Stimulated activated CD4-positive, alpha-beta T cell treated with anti-CD3 and anti-CD28 coated beads, Interleukin-2, amount 100 ng/mL, for 4 hours (primary cell): ENCODE measurements at regions not wholly inside any gene's neighbourhood (a gene's known extent, or its start where the extent isn't known, plus 50 kb on each side); places are given as distances from the start of the nearest gene placed in this dataset.

Experiments used
- DNase-seq: peaks from one replicate; pipeline ENCODE4 v3.0.0-alpha.2; 2020; ENCODE audit warnings: low read depth

DNA sequence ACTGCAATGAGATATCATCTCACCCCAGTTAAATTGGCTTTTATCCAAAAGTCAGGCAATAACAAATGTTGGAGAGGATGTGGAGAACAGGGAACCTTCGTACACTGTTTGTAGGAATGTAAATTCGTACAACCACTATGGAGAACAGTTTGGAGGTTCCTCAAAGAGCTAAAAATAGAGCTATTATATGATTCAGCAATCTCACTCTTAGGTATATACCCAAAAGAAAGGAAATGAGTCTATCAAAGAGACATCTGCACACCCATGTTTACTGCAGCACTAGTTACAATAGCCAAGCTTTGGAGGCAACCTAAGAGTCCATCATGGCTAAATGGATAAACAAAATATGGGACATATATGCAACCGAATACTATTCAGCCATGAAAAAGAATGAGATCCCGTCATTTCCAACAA lies 68.0 kb upstream of the HES1 start:
- no peak for DNase-seq

DNA sequence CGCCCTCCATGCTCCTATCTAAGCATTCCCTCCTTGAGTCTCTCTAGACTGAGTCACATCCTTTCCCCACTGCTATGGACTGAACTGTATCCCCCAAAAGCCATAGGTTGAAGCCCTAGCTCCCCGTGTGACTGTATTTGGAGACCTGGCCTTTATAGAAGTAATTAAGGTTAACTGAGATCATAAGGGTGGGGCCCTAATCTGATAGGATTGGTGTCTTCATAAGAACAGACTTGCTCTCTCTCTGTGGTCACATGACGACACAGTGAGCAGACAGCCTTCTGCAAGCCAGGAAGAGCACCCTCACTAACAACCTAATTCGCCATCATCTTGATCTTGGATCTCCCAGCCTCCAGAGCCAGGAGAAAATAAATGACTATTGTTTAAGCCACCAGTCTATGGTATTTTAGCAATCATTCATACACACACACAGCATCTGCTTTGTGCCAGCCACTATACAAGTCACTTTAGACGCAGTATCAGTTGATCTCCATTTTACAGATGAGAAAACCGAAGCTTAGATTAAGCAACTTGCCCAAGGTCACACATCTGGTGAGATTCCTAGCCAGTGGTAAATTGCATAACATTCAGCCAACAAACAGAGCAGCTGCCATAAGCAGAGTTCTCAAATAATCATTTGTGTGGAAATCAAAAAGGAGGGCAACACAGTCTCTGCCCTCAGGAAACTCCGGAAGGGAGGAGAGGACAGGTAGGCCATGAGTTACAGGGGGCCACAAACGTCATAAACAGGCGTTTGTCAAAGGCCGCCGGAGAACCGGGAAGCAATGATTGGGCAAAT lies 66.3 kb upstream of the HES1 start:
- no peak for DNase-seq

DNA sequence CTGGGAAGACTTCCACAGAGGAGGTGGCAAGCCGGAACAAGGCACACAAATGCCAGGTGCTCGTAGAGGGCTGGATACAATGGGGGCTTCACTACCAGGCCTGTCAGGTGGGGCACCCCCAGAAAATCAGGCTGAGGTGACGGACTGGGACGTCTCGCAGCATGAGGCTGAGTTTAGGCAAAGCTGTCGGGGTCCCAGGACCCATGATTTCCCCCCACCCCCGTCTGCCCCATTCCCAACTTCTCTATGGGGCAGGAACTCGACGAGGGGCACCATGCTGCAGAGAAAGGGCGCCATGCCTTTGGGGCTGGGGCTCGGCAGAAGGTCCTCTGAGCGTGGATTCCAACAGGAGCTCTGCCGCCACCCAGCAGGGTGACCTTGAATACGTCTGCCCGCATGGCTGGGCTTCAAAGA lies 65.7 kb upstream of the HES1 start:
- DNase-seq, result no peak

DNA sequence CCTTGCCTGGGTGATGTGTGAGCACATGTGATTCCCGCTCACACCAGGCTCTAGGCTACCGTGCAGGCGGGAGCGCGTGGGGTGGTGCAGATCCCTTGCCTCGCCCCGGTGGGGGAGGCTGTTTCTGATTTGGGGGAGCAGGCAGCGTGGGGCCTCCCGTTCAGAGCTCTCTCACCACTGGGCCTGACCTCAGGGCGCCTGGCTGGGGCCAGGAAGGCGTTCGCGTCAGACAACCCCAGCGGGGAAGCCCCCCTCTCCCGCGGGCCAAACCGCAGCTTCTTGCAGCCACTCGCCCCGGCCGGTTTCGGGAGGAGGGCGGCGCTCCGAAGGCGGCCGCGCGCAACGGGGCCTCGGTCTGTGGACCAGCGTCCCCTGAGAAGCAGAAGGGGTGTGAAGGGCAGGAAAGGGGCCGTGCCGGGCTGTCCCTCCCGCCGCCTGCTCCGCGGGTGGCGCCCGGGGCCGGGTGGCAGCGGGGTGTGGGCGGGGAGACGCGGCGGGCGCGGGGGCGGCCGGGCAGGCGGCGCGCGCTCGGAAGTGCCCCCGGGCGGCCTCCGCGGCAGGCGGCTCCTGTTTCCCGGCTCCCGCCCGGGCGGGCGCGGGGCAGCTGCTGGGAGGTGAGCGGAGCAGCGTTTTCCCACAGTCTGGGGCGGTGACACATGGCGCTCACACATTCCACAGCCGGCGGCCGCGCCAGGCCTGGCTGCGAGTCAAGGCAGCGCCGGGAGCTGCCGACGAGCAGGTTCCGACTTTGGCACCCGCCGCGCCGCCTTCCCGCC lies 65.1 kb upstream of the HES1 start:
- peak; percentile 55 for DNase-seq

DNA sequence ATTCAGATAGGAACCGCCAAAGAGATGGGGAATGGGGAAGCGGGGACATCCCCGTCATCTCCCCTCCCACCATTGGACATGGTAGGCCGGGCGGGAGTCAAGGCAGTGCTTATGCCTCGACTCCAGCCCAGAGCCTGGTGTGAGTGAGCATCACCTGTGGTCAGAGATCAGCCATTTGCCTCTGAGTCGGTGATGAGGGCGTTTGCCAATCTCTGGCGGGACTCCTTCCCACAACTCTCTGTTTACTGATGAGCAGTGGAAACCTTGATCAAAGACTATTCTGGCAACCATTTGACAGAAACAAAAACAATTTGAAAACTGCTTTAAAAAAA lies 63.9 kb upstream of the HES1 start:
- DNase-seq, result no peak

DNA sequence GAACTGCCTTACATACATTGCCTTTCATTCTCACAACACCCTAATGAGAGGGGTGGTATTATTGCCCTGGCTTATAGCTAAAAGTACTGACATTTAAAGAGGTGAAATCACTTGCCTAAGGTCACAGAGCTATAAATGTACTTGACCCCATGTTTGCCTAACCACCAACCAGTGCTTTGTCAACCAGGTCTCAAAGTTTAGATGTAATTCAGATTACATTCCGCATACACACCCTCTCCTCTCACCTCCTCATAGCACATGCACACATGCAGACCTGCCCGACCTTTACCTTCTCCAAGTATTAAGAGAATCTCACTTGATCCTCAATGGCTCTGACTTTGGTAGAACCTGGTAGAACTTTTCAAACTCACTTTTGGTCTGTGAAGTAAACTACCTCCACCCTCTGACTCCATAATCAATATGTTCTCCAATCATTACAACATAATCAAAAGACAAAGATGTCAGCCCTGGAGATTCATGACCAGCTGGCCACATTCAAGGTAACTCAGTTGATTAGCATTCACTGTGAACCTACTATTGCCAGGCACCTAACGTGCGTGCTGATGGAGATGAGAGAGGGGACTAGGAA lies 63.2 kb upstream of the HES1 start:
- DNase-seq, result no peak

DNA sequence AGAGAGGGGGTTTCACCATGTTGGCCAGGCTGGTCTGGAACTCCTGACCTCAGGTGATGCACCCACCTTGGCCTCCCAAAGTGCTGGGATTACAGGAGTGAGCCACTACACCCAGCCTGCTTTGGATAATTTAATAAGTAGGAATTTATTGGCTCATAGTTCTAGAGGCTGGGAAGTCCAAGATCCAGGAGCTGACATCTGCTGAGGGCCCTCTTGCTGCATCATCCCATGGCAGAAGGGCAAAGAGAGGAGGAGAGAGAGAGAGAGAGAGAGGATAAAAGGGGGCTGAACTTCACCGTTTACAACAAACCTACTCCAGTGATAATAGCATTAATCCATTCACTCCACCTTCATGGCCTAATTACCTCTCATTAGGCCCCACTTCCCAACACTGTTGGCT lies 62.0 kb upstream of the HES1 start:
- no peak for DNase-seq

DNA sequence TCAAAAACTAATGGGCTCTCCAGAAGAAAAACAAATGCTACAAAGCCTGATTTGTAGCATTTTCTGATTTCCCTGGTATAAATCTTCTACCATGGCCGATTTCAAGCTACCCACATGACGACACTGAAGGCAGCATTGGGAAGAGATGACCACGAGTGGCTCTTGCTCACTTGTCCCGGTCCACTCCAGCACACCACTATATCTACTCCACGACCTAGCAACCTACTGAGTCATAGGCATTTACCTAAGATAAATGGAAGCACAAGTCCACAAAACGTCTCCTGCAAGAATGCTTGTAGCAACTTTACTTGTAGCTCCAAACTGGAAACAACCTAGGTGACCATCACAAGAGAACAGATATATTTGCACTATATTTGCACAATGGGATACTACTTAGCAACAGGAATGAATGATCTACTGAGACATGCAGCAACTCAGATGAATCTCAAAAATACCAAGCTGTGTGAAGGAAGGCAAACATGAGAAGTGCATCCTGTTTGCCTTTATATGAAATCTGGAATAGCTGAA lies 60.8 kb upstream of the HES1 start:
- no peak for DNase-seq

DNA sequence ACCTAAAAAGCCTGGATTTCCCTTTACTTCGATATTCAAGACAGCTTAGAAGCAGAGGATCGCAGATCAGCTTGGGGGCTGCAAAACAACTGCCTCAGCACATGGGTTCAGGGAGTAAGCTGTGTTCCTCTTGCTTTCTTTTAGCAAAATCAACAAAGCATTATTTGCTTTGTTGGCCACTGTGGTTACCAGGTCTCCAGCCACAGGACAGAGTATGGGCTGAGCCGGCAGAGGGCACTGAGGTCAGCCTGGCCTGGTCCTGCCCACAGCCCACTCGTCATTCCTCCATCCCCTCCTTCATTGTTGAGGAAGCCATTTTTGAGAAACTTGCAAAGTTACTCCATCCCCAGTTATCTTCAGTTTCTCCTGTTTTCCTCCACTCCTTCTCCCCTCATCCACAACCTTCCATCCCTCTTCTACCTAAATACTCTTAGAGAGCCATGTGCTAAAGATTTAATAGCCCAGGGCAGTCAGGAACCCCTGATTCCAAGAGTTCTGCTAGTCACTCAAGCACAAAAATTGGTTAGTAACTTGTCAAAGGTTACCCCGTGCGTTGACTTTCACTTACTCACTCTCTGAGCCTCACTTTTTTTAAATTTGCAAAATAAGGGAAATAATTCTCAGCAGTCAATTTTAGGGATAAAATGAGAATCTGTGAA lies 60.0 kb upstream of the HES1 start:
- no peak for DNase-seq

DNA sequence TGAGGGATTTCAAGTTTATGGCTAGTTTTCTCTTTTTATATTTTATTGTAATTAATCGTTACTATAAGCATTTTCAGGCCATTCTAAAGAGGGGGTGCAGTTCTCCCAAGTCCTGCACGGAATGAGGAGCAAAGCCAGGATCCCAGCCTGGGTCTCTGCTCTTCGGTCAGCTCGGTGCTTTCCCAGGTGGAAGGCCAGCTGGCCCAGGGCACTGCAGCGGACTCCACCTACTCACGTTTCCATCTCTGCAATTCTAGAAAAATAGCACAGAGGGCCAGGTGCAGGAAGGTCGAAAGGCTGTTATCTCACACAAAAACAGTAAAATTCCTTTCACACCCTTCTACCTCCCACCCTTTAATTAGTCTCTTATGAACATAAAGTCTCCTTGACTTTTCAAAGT lies 59.5 kb upstream of the HES1 start:
- DNase-seq, result no peak

DNA sequence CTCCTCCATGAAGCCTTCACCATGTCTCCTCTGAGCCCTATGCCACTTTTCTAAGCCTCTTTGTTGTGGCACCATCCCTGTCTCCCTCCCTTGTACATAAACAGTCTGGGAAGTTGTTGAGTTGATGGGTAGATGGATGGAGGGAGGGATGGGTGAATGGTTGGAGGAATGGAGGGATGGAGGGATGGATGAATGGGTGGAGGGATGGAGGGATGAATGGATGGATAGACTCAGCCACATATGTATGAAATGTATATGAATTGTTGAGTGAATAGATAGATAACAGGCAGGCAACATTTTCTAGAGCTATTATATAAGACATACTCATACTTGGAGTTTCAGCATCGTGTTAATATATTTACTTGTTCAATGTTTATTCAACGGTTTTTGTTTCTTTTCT lies 58.3 kb upstream of the HES1 start:
- no peak for DNase-seq

DNA sequence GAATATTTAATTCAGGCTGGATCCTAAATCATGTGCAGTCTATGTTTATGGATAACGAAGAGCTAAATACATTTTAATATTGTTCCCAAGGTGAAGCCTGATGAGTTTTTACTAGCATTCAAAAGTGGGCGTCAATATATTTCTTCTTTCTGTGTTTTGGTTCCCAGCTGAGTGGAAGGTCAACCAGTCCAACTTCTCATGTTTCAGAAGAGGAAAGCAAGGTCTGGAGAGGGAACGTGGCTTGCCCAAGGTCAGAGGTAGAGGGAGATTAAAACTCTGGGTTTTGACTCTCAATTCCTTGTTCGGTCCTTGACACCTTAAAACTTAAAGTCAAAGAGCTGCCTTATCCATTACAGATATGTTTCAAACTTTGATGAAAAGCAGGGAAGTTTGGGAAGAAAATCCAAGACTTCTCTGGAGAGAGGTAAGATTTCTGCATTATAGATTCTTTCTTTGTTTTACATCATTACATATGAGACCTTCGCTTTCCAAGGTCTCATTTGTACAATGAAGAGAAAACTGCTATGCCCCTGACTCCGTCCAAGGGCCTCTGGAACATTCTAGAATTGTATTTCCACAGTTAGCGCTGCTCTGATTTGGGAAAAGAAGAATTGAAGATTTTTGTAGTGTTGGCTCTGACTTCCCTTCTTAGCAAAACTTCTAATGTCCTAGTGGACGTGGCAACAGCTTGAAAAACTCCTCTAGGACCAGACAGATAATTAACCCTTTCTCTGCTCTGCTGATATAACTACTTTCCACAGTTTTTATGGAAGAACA lies 57.7 kb upstream of the HES1 start:
- no peak for DNase-seq

DNA sequence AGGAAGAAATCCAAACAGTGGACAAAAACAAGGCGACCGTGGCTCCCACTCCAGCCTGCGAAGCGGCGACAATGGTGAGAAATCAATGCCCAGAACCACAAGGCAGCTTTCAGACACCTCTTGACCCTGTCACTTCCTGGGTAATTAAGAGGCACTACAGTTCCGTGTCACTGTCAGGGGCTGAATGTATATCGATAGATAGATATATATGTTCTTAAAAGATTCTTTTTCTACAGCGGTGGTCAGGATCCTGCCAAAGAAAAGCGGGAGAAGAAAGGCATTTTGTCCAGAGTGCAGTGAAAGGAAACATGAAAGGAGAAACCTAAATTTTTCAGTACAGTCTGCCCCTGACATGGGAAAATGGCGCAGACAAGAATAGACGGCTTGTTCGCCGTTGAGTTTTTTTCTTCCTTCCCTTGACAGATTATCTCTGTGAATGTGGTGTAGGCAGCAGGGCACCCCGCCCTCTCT lies 56.2 kb upstream of the HES1 start:
- no peak for DNase-seq

DNA sequence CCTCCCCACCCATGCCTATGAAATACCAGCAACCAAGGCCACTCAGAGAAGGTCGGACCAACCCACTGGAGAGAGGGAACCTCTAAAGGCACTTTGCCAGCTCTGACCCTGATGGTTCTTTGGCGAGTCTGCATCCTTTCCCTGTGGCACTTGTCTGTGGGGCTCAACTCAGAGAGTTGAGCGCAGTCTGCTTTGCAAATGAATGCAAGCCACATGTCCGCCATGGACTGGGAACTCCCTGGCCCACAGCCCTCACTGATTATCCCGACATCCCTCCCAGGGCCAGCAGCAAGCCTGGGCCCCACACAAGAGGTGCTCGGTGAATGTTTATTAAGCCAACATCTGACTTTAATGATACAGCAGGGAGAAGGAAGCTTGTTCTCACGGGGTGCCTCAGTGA lies 55.5 kb upstream of the HES1 start:
- no peak for DNase-seq

DNA sequence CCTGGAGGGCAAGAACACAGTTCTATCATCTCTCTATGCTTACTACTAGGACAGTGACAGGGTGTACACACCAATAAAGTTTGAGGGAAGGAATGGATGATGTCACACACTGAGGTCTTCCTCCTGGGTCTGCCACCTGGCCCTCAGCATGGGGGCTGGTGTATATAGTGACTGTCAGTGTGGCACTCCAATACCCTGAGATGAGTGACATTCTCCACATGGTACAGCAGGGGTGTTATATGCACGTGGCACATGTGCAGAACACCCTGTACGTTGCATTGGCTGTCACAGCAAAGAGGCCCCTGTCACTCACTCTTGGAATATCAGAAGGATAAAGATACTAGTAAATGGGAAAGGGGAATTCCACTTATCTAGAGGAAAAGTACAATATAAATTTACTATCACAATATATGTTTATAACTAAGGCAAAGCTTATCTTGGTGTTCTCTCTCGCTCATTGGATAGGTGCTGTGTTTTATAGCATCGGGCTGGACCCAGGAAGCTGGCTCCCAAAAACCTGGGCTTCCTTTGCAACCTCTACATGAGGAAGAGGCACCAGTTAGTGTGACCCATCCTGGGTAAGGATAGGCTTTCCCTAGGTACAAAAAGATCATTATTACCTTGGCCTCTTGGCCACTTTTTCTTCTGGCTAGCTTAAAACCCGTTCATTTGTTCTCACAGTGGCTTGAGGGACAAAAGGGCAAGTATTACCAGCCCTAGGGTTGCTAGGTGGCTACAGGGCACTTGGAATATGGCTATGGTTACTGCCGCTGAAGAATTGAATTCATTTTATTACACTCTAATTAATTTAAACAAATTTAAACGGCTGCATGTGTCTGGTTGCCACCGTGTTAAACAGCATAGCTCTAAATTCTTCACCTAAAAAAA lies 54.8 kb upstream of the HES1 start:
- DNase-seq, result no peak

DNA sequence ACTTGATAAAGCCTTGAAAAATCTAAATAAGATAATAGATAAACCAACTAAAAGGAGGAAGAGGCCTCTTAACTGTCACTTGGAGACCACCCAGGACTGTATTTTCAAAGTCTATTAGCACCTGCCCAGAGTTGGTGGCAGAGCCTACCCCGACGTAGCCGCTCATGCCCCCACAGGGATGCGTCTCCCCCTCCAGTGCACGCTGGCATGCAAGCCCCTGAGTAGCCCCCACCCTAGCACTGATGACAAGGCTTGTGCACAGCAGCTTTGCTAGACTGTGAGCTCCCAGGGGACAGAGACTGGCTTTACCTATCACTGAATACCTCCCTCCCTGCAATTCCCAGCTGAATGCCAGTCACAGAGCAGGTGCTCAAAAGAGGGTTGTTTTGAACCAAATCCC lies 54.1 kb upstream of the HES1 start:
- DNase-seq, result no peak

DNA sequence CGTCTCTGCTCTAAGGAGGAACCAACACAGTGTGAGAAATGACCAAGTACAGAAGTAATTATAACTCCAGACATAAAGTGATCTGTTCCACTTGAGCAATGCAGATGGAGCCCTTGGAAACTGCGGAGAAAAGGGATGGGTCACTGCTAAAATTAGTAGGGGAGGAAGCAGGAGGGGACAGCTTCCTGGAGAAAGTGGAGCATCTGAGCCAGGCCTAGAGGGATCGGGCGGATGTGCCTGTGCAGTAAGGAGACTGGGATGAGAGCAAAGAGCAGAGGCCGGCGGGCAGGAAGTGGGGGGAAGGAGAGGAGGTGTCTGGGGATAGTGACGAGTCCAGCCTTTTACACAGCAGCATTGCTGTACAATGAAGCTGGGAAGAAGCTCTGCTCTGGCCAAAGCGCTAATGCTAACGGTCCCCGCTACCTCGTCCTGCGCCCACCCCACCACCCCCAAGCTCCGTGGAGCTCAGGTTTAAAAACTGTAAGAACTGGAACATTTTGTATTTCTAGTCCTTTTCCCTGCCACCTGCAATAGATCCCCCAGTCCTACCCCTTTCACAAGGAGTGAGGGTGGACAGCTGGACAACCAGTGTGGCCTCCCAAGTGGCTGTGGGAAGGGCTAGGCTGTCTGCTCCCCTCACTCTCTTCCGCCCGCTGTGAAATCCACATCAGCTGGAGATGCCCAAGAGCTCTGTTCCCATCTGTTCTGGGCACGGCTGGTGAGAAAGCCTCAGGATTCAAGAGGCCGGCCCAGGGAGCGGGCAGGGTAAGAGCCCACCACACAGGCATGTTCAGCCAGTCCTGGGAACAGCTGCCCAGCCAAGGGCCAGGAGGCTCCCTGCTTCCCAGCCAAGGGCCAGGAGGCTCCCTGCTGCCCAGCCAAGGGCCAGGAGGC lies 53.0 kb upstream of the HES1 start:
- no peak for DNase-seq

DNA sequence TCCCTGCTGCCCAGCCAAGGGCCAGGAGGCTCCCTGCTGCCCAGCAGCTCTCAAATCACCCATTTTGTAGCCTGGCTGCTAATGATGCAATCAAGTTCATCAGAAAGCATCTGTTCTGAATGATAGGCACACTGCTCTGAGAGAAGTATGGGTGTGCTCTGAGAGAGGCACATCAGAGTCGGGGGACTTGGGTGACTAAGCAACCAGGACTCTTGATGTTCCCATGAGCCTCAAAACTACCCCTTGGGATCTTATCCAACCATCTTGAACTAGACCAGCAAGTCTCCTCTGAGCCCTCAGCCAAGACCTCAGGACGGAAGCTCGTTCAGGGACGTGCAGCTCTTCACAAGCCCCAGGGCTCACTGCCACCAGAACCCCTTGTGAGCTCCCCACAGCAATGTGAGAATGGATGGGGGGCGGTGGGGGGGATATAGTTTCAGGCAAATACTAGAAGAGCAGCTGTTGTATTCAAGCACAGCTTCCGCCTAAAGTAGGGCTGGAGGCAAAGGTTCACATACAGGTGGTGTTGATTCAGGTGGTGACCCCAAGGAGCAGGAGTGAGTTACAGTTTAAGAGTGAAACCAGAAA lies 52.2 kb upstream of the HES1 start:
- no peak for DNase-seq

DNA sequence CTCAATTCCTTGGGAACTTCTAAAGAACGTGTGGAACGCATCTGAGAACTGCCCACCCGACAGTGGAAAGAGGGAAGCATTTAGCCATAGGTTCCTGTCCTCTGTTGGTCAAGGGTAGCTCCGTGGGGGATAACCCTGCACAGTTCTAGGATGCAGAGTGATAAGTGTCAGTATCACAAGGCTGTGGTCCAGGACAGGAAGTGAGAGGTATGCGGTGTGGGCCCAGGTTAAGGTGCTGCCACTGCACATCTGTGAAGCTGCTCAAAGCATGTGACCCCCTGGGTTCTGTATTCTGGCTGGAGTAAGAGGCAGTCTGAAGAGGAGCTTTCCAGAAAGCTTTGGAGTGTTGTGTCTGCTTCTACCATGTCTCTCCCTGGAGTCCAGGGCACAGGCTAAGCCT lies 51.7 kb upstream of the HES1 start:
- DNase-seq, result no peak
